ENCODE measurements at regions not wholly inside any gene's neighbourhood (a gene's known extent, or its start where the extent isn't known, plus 50 kb on each side); places are given as distances from the start of the nearest gene placed in this dataset.

GRCh38 chr4:12957108-12957507 lies 527.0 kb downstream of the RAB28 start:
- Histone ChIP-seq H3K4me3 (no peak overlapping the region), H3K27ac (no peak overlapping the region)
- no peak for DNase-seq (ENCODE audit: low spot score)
- TF ChIP-seq, protein P1, sequence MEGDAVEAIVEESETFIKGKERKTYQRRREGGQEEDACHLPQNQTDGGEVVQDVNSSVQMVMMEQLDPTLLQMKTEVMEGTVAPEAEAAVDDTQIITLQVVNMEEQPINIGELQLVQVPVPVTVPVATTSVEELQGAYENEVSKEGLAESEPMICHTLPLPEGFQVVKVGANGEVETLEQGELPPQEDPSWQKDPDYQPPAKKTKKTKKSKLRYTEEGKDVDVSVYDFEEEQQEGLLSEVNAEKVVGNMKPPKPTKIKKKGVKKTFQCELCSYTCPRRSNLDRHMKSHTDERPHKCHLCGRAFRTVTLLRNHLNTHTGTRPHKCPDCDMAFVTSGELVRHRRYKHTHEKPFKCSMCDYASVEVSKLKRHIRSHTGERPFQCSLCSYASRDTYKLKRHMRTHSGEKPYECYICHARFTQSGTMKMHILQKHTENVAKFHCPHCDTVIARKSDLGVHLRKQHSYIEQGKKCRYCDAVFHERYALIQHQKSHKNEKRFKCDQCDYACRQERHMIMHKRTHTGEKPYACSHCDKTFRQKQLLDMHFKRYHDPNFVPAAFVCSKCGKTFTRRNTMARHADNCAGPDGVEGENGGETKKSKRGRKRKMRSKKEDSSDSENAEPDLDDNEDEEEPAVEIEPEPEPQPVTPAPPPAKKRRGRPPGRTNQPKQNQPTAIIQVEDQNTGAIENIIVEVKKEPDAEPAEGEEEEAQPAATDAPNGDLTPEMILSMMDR (IDR thresholded peaks at IDR 0.05) = no peak

DNA sequence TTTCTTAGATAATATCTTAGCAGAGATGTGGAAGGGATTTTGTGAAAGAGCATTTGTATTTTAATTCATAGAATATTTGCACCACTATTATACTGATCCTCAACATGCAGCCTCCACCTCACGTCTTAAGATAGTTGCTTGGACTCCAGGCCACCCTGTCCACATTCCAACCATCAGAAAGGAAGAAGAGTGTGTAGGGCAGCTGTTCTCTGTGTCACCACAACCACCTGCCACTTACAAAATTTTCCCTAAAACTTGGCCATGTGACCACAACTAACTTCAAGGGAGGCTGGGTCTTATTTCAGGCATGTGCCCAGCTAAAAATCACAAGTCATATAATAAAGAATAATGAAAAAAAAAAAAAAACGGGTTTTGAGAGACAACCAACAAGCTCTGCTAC lies 528.1 kb downstream of the RAB28 start:
- DNase-seq (ENCODE audit: low spot score) = no peak
- TF ChIP-seq, protein P1 (IDR thresholded peaks at IDR 0.05) = no peak
- no peak overlapping the region for H3K4me3 ChIP-seq
- H3K27ac ChIP-seq = no peak overlapping the region

DNA sequence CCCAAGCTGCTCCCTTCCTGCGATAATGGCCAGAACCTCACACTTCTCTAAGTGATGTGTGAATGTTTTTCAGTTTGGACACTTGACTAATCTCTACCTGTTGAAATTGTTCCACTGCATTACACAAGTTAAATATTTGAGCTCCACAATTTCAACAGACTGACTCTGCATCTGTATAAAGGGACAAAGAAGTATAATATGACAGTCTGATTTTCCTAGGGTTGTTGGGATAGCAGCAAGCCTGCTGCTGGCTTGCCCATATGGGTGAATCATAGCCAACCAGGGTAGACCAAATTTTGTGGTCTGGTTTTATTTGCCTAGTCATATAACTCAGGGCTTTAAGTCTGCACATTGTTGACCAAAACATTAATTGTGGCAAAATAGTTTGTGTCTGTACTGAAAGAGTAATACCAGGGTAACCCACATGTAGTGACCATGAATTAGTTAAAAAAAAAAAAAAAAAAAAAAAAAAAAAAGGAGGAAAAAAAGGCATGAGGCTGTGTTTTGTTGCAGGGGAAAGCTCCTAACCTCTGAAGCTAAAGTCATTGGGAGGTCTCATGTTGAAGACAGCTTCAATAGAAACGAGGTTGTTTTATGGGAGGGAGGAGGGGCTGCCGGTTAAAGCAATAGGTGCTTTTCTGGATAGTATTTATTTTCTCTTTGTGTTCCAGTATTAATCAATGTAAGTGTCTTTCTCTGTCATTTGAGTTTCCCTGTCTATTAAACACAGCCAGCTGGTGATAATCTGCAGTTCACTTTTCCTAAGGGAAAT lies 534.2 kb downstream of the RAB28 start:
- no peak for DNase-seq (ENCODE audit: low spot score)
- TF ChIP-seq, protein P1 (IDR thresholded peaks at IDR 0.05) = no peak
- no peak overlapping the region for H3K4me3 ChIP-seq
- no peak overlapping the region for H3K27ac ChIP-seq

DNA sequence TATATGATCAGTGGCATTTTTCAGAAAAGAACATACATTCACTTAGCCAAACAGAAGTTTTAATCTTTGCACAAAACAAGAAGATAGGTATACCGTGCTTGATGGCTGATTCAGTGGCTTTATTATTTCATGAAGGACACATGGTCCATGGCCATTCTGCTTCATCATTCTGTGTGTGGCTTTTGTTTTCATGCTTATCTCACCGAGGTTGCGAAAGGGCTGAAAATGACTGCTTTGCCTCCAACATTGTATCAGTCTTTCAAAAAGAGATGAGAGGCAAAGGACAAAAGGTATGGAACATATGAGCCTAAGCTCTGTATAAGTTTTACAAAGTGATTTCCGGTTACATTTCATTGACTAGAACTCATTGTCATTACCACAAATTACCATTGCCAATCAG lies 541.1 kb downstream of the RAB28 start:
- TF ChIP-seq, protein P1 (IDR thresholded peaks at IDR 0.05) = no peak
- Histone ChIP-seq H3K4me3 (no peak overlapping the region), H3K27ac (no peak overlapping the region)
- DNase-seq (ENCODE audit: low spot score) = no peak

DNA sequence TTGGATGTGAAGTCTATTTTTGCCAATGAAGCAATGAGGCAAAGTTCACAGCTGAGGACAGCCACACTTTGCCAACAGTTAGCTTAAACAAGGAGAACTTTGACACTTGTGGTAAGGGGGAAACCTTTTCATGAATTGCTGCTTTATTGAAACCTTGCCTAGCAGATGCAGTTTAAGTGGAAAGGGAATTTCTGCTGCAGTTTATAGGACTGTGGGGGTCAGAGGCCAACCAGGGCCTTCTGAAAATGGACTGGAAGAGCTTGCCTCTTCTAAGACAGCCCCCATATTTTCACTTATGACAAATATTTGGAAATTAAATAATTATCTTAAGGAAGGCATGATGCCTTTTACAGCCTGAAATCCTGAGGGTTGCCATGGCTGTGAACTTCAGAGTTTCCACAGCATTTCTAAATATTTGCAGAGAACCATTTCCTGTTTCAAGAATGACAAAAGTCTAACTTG lies 550.3 kb downstream of the RAB28 start:
- no peak for DNase-seq (ENCODE audit: low spot score)
- TF ChIP-seq, protein P1 (IDR thresholded peaks at IDR 0.05) = no peak
- Histone ChIP-seq H3K4me3 (no peak overlapping the region), H3K27ac (no peak overlapping the region)

DNA sequence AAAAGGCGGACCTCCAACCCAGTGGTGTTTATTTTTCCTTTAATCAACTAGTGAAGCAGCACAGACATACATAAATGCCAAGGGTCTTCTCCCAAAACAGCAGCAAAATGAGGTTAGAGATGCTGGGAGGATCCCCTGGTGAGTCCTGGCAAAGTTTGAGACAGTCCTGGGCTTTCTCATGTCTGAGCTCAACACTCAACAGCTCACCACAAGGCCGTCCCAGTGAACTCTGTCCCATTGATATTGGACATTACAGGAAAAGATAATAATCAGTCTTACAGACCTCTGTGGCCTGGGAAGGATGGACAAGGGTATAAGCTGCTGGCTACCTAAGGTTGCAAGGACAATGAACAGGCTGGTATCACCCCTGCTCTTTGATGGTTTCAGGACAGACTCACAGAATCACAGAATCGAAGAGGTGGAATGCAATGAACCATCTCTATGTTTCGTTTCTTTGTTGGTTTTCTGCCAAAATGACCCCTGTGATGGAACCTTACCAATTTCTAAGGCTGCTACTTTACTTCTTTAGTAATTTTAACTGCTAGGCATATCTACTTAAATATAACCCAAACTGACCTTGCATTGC lies 551.8 kb downstream of the RAB28 start:
- TF ChIP-seq, protein P1 (IDR thresholded peaks at IDR 0.05) = no peak
- H3K4me3 ChIP-seq = no peak overlapping the region
- no peak overlapping the region for H3K27ac ChIP-seq
- DNase-seq (ENCODE audit: low spot score) = no peak

DNA sequence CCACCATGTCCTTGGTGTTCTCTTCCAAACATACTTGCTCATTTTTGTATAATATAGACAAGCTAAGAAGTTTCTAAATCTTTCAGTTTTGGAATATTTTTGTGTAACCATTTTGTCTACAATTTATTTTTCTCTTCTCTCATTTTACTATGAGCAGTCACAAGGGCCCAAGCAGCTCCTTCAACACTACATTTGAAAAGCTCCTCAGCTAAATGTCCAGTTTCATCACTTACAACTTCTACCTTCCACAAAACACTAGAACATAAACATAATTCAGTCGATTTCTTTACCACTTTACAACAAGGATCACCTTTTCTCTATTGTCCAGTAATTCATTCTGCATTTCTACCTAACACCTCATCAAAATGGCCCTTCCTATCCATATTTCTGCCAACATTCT lies 554.4 kb downstream of the RAB28 start:
- H3K4me3 ChIP-seq = no peak overlapping the region
- no peak for DNase-seq (ENCODE audit: low spot score)
- no peak overlapping the region for H3K27ac ChIP-seq
- TF ChIP-seq, protein P1 (IDR thresholded peaks at IDR 0.05) = no peak
